Neuron (in vitro differentiated cells): ENCODE measurements at regions not wholly inside any gene's neighbourhood (a gene's known extent, or its start where the extent isn't known, plus 50 kb on each side); places are given as distances from the start of the nearest gene placed in this dataset.

Source experiments
- H2AFZ ChIP-seq: one replicate; pipeline ENCODE4 v1.6.1; 2013; ENCODE audit warnings: low read depth, mild to moderate bottlenecking, inconsistent platforms, low read length, moderate library complexity
- H3K27me3 ChIP-seq: one replicate; pipeline ENCODE4 v1.6.1; 2013; ENCODE audit warnings: low read length; ENCODE audit not compliant: insufficient read depth
- H3K36me3 ChIP-seq: one replicate; pipeline ENCODE4 v1.6.1; 2013; ENCODE audit warnings: low read length; ENCODE audit not compliant: insufficient read depth
- H3K4me1 ChIP-seq: one replicate; pipeline ENCODE4 v1.6.1; 2013; ENCODE audit warnings: low read length; ENCODE audit not compliant: insufficient read depth
- H3K4me3 ChIP-seq: 2 replicates; pipeline ENCODE4 v1.5.1; 2013; ENCODE audit warnings: mild to moderate bottlenecking, low read length, moderate library complexity
- H3K9me3 ChIP-seq: one replicate; pipeline ENCODE4 v1.6.1; 2013; ENCODE audit warnings: low read length

DNA sequence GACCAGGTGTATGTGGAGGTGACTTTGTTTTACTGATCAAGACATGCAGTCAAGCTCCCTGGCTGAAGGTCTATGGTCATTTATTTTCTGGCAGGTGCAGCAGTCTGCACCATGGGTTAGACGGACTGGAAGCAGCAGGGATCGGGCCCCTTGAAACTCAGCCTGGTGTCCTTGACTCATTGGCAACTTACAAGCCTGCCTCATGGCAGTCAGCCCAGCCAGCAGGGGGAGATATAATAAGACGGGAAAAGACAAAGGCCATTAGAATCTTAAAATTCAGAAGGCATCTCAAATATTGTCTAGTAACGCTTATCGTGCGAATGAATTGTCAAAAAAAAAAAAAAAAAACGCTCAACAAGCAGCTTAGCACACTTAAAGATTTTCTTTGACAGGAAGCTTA is 308.2 kb downstream of the EN1 start:
- H3K9me3 ChIP-seq: no peaks in the 10 kb centered on the region

DNA sequence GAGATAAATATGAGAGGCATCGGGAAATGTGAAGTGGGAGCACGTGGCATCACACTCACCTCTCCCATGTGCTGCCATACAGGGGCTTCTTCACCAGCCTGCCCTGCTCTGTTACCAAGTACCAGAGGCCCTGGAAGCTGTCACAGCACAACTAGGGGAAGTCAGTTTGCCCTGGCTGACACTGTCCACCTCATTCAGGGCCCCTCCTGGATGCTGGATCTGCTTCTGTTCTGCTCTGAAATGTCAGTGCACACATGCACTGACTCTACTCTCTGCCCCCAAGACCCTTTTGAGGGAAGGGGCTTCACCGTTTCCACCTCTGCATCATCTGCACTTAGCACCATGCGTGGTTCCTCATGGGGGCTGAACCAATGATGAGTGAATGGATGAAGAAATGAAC is 311.1 kb downstream of the EN1 start:
- Histone ChIP-seq H3K4me1 (no peaks in the 10 kb centered on the region), H3K36me3 (no peaks in the 10 kb centered on the region), H3K4me3 (no peak overlapping the region), H3K27me3 (no peaks in the 10 kb centered on the region), H3K9me3 (no peaks in the 10 kb centered on the region), H2AFZ (no peak overlapping the region)

More for the DNA sequence above, 308.2 kb downstream of the EN1 start:
- Histone ChIP-seq H2AFZ (no peak overlapping the region), H3K4me3 (no peak overlapping the region), H3K4me1 (no peaks in the 10 kb centered on the region), H3K27me3 (no peaks in the 10 kb centered on the region), H3K36me3 (no peaks in the 10 kb centered on the region)

DNA sequence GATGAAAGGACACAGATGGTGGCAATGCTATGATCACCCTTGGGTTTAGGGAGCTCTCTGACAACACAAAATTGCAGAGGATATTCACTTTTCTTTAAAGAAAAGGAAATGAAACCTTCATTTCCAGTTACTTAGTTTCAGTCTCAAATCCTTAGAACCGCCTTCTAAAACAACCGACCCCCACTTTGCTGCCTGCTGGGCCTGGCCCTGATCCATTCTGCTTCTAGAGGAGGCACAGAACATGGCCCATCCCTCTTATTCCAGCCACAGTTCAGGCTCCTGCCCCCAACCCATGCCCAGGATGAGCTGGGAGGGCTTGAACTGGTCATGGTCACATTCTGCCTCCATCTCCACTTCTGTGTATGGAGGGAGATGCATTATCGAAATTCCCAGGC is 311.6 kb downstream of the EN1 start:
- Histone ChIP-seq H3K36me3 (no peaks in the 10 kb centered on the region), H3K27me3 (no peaks in the 10 kb centered on the region), H3K4me3 (no peak overlapping the region), H2AFZ (no peak overlapping the region), H3K9me3 (no peaks in the 10 kb centered on the region), H3K4me1 (no peaks in the 10 kb centered on the region)

DNA sequence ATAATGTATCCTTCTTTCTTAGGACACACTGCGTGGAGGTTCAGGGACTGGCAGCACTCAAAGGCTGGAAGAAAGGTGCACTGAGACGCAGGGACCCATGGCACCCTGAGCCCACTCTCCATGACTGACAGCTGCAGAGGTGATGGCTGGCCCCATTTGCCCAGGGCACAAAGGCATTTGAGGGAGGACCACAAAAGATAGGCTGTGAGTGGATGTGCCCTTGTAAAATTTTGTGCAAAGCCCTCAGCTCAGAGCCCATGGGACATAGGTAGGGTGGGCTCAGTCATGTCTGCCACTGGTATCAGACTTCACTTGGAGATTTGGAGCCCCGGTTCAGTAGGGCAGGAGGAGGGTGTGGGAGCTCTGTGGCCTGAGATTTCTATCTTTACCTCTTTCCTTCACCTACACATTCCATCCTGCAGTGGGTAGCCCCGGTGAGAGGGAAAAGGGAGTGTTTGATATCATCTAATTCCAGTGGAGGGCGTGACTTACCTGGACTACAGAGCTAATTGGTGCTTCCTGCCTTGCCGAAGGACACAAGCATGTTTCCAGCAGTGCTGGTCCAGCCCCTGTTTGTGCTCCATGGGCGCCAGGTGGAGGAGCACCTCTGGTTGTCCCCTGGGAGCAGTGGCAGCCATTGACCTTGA is 312.2 kb downstream of the EN1 start:
- no peak overlapping the region for H2AFZ ChIP-seq
- H3K36me3 ChIP-seq: no peaks in the 10 kb centered on the region
- peaks cover 4% of the 10 kb centered on the region for H3K4me1 ChIP-seq
- no peaks in the 10 kb centered on the region for H3K27me3 ChIP-seq
- no peak overlapping the region for H3K4me3 ChIP-seq
- no peaks in the 10 kb centered on the region for H3K9me3 ChIP-seq

DNA sequence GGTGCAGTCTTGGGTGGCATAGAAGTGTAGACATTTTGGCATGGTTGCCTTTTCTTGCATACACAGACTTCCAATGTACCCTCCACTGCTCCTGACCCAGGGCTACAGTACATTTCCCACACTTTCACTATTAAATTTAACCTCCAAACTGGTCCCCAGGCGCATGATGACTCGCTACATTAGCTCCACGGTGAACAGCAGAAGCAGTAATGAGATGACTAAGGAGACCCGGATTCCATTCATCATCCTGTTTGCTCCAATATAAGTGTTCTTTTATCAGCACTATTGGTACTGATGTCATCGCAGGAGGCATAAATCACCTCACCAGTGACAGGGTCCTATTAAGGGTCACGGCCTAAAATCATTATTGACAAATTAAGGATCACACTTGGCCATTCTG is 316.5 kb downstream of the EN1 start:
- H3K27me3 ChIP-seq: no peaks in the 10 kb centered on the region
- no peak overlapping the region for H3K4me3 ChIP-seq
- no peaks in the 10 kb centered on the region for H3K9me3 ChIP-seq
- H3K4me1 ChIP-seq: peaks cover 16% of the 10 kb centered on the region
- no peaks in the 10 kb centered on the region for H3K36me3 ChIP-seq
- no peak overlapping the region for H2AFZ ChIP-seq

DNA sequence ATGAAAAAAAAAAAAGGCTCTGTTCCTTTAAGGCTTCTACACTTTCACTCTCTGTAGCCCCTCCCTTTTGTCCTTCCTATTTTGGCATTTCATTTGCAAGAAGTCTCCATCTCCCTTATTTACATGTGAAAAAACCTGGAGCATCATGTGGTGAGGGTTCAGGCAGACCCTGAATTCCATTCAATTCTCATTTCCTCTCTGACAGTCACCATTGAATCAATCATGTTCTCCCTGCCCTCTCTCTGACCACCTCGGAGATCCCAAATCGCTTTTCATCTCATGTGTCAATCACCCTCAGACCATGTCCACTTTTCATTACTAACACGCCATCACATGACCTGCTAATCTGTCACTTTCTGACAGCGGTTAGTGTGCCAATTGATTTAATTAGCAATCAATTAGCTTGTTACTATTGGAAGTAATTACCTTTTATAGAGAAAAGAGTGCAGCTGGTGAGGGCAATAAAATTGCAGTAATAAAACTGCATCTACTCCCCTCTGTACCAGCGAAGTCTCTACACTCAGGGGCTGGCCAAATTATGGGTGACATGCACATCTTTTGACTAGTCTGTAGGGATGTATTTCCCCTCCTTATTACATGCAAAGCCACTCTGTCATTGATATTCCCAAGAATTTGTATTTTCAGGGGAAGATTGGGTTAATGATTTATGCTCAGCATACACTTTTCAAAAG is 317.4 kb downstream of the EN1 start:
- H3K27me3 ChIP-seq: no peaks in the 10 kb centered on the region
- H2AFZ ChIP-seq: no peak overlapping the region
- H3K9me3 ChIP-seq: no peaks in the 10 kb centered on the region
- H3K36me3 ChIP-seq: no peaks in the 10 kb centered on the region
- peaks cover 16% of the 10 kb centered on the region for H3K4me1 ChIP-seq
- H3K4me3 ChIP-seq: no peak overlapping the region

DNA sequence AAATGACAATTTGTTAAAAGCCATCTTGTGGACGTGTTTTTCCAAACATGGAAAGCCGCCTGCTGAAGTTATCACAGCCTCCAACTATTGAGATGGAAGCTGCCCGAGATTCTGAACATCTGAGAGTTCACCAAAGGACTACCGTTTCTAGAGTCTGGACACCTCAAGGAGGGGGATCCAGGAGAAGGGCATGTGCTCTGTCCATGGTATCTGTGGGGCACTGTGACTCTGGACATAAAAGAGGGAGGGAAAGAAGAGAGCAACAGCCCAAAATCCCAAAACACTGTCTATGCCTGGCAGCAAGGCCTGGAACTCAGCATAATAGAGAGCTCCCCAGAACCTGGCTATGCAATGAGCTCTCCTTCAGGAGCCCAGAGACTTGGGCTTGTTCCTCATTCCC is 319.9 kb downstream of the EN1 start:
- Histone ChIP-seq H3K4me3 (no peak overlapping the region), H3K27me3 (no peaks in the 10 kb centered on the region), H3K36me3 (no peaks in the 10 kb centered on the region), H3K4me1 (peaks cover 16% of the 10 kb centered on the region), H2AFZ (no peak overlapping the region), H3K9me3 (no peaks in the 10 kb centered on the region)

DNA sequence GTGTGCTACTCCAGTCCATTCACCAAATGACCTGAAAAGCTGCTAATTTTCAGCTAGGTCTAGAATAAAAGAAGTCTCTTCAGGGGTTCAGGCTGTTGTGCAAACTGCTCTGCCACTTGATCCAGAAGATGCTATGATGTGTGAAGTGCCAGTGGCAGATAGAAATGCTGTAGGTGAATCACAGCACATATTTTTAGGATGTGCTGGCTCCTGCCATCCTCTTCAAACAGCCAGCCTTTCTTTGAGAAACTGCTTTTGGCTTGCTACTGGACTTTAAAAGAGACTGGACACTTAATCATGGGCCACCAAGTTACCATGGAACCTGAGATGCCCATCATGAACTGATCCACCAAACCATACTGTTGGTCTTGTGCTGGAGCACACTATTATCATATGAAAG is 322.1 kb downstream of the EN1 start:
- Histone ChIP-seq H3K4me1 (peaks cover 13% of the 10 kb centered on the region), H3K4me3 (no peak overlapping the region), H3K36me3 (no peaks in the 10 kb centered on the region), H3K27me3 (no peaks in the 10 kb centered on the region), H2AFZ (no peak overlapping the region), H3K9me3 (peaks cover 4% of the 10 kb centered on the region)

DNA sequence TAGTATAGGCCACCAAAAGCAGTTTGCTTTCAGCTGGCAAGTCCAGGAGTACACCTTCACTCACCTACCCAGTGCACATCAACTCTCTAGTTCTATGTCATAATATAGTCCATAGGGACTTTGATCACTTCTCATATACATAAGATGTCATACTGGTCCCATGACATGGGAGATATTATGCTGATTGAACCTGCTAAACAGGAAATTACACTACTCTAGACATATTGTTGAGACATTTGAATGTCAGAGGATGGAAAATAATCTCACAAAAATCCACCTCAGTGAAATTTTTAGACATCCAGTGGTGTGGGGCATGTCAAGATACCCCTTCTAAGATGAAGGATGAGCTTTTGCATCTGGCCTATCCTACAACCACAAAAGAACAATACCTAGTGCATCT is 322.5 kb downstream of the EN1 start:
- Histone ChIP-seq H2AFZ (no peak overlapping the region), H3K4me3 (no peak overlapping the region), H3K27me3 (no peaks in the 10 kb centered on the region), H3K9me3 (peaks cover 5% of the 10 kb centered on the region), H3K36me3 (no peaks in the 10 kb centered on the region), H3K4me1 (peaks cover 9% of the 10 kb centered on the region)

DNA sequence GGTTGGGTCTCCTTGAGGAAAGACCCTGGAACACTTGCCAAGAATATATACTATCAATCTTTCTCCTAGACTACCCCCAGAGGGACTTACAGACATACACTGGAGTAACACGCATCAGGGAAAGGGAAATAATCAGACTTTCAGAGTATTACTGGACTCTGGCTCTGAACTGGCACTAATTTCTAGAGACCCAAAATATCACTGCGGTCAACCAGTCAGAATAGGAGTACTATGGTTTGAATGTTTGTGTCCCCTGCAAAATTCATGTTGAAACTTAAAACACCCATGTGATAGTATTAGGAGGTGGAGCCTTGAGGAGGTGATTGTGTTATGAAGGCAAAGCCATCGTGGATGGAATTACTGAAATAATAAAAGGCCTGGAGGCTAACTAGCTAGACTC is 323.7 kb downstream of the EN1 start:
- no peak overlapping the region for H2AFZ ChIP-seq
- no peaks in the 10 kb centered on the region for H3K27me3 ChIP-seq
- no peak overlapping the region for H3K4me3 ChIP-seq
- H3K9me3 ChIP-seq: peaks cover 7% of the 10 kb centered on the region
- H3K4me1 ChIP-seq: no peaks in the 10 kb centered on the region
- H3K36me3 ChIP-seq: no peaks in the 10 kb centered on the region

DNA sequence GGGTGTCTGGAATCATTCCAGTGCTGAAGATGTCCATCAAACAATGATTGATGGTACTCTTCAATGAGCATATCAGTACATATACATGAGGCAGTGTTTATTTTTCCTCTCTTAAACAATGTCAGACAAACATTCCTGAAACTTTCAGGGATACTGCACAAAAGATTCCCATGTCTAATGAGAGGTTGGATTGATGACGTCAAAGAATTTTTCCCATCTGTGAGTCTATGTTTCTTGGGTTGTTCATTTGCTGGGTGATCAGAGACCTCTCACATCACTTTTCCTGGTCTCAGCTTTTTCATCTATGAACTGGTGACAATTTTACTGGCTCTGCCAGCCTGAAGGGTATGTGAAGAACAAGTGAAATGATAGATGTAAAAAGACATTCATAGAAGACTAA is 325.5 kb downstream of the EN1 start:
- H3K27me3 ChIP-seq: no peaks in the 10 kb centered on the region
- H3K4me3 ChIP-seq: no peak overlapping the region
- H3K4me1 ChIP-seq: no peaks in the 10 kb centered on the region
- peaks cover 7% of the 10 kb centered on the region for H3K9me3 ChIP-seq
- no peak overlapping the region for H2AFZ ChIP-seq
- H3K36me3 ChIP-seq: no peaks in the 10 kb centered on the region

DNA sequence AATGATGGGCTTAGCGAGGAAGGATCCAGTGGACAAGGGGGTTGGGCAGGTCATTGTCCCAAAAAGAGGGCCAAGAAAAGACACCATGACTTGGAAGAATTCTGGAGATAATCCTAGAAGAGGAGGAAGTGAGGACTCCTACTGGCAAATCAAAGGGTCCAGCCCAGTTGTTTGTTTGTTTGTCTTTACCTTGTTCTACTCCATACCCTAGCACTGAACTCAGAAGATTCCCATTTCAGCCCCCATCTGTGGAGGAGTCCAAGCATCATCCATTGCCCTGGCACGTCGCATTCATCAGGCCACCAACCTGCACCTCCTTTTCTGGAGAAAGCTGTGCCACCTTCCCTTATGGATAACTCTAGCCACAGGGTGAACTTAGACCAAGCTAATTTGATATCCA is 326.2 kb downstream of the EN1 start:
- Histone ChIP-seq H2AFZ (no peak overlapping the region), H3K4me1 (no peaks in the 10 kb centered on the region), H3K9me3 (peaks cover 7% of the 10 kb centered on the region), H3K36me3 (no peaks in the 10 kb centered on the region), H3K27me3 (no peaks in the 10 kb centered on the region), H3K4me3 (no peak overlapping the region)

DNA sequence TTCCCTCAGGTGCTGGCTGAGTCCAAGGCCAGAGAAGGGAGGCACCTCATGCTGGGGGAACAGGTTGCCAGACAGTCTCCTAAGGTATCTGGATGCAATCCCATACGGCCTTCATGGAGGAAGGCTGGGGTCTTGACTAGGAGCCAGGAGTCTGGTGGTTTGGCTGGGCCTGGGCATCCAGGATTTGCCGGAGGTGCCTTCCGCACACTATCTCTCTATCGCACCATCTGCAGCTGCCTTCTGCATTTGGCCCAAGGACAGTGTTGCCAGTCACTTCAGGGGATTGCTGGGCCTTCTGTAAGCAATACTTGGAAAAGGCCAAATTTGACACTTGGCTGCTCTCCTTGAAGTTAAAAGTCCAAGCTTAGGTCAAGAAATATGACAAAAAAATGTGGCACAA is 327.2 kb downstream of the EN1 start:
- H3K27me3 ChIP-seq: no peaks in the 10 kb centered on the region
- no peak overlapping the region for H2AFZ ChIP-seq
- no peaks in the 10 kb centered on the region for H3K4me1 ChIP-seq
- no peak overlapping the region for H3K4me3 ChIP-seq
- peaks cover 7% of the 10 kb centered on the region for H3K9me3 ChIP-seq
- no peaks in the 10 kb centered on the region for H3K36me3 ChIP-seq

DNA sequence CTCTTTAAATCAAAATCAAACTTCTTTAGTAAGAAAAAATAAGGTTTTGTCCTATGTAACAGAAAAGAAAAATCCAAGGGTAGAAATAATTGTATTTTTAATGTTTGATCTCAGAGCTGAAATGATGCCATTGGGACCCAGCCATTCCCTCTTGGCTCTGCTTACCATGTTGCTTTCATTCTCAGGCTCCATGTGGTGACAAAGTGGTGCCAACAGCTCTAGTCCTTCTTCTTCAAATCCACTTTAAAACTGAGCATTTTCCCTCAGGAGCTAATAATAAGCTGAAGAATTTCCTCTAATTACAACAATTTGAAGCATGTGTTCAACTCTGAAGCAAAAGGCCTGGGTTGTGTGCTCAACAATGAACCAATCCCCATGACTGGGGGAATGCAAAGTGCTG is 327.9 kb downstream of the EN1 start:
- Histone ChIP-seq H2AFZ (no peak overlapping the region), H3K27me3 (no peaks in the 10 kb centered on the region), H3K4me1 (no peaks in the 10 kb centered on the region), H3K9me3 (peaks cover 7% of the 10 kb centered on the region), H3K4me3 (no peak overlapping the region), H3K36me3 (no peaks in the 10 kb centered on the region)
